ENCODE measurements at regions not wholly inside any gene's neighbourhood (a gene's known extent, or its start where the extent isn't known, plus 50 kb on each side); places are given as distances from the start of the nearest gene placed in this dataset.
A peak's percentile ranks its signal among the peaks of the same experiment; 100 is the strongest.

DNA sequence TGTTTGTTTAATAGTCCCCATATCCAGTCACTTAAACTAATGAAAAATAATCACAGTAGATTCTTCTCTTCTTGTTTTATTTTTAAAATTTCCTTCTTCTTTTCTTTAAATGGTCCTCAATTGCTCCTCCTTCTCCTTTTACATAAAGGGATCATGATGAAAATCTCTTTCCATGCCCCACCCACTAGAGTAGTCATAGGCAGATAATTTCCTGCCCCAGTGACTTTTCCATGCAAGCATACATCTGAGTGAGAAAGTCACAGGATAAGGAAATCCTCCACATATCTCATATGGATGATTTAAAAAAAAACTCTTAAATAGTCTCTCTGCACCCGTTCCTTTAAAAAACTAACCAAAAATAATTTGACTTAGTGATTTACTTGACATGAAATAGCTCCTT lies 552.3 kb upstream of the SETBP1 start:
- no peak for DNase-seq (ENCODE audit: low spot score)
- H3K36me3 Mint-ChIP-seq (ENCODE audit: low read depth): no peaks in the 10 kb centered on the region
- TF ChIP-seq CTCF (IDR thresholded peaks at IDR 0.05): no peak
- no peaks in the 10 kb centered on the region for H3K9me3 Mint-ChIP-seq (ENCODE audit: low read depth)
- no peak overlapping the region for H3K27ac Mint-ChIP-seq (ENCODE audit: unreplicated experiment)
- no peaks in the 10 kb centered on the region for H3K27me3 Mint-ChIP-seq (ENCODE audit: low read depth)
- H3K4me1 Mint-ChIP-seq (ENCODE audit: low read depth): peaks cover 18% of the 10 kb centered on the region
- no peak overlapping the region for H3K4me3 Mint-ChIP-seq (ENCODE audit: unreplicated experiment)

DNA sequence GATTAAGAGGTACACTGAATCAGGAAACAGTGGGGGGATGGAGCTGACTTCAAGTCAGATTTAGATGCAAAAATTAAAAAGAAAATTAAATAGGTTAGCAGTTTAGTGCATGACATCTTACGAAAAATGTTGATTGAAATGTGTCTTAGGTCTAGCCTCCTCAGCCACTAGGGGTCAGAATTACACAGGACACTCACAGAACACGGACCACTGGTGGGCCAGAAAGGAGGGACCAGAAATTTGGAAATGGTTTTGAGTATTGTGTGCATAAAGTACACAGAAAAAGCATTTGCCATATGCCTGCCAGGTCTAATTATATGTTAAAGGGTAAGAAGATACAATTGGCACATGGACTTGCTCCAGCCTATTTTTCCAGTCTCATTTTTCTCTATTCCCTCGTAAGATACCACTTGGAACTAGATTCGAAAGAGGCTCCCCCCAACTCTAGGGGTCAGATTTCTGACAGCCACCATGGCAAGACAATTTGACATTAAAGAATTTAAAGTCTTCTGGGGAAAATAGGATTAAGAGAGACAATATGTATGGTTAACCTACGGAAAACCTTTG lies 550.2 kb upstream of the SETBP1 start:
- H3K27me3 Mint-ChIP-seq (ENCODE audit: low read depth): no peaks in the 10 kb centered on the region
- DNase-seq (ENCODE audit: low spot score): no peak
- no peak overlapping the region for H3K4me3 Mint-ChIP-seq (ENCODE audit: unreplicated experiment)
- no peaks in the 10 kb centered on the region for H3K36me3 Mint-ChIP-seq (ENCODE audit: low read depth)
- H3K27ac Mint-ChIP-seq (ENCODE audit: unreplicated experiment): no peak overlapping the region
- peak; percentile 96 for TF ChIP-seq CTCF (IDR thresholded peaks at IDR 0.05)
- H3K9me3 Mint-ChIP-seq (ENCODE audit: low read depth): no peaks in the 10 kb centered on the region
- H3K4me1 Mint-ChIP-seq (ENCODE audit: low read depth): peaks cover 26% of the 10 kb centered on the region

GRCh38 chr18:44133483-44133882 lies 547.2 kb upstream of the SETBP1 start:
- TF ChIP-seq CTCF (IDR thresholded peaks at IDR 0.05): no peak
- DNase-seq (ENCODE audit: low spot score): no peak
- no peak overlapping the region for H3K27ac Mint-ChIP-seq (ENCODE audit: unreplicated experiment)
- H3K27me3 Mint-ChIP-seq (ENCODE audit: low read depth): no peaks in the 10 kb centered on the region
- H3K9me3 Mint-ChIP-seq (ENCODE audit: low read depth): peaks cover 11% of the 10 kb centered on the region
- H3K4me1 Mint-ChIP-seq (ENCODE audit: low read depth): peaks cover 23% of the 10 kb centered on the region
- H3K4me3 Mint-ChIP-seq (ENCODE audit: unreplicated experiment): no peak overlapping the region
- peaks cover 4% of the 10 kb centered on the region for H3K36me3 Mint-ChIP-seq (ENCODE audit: low read depth)

DNA sequence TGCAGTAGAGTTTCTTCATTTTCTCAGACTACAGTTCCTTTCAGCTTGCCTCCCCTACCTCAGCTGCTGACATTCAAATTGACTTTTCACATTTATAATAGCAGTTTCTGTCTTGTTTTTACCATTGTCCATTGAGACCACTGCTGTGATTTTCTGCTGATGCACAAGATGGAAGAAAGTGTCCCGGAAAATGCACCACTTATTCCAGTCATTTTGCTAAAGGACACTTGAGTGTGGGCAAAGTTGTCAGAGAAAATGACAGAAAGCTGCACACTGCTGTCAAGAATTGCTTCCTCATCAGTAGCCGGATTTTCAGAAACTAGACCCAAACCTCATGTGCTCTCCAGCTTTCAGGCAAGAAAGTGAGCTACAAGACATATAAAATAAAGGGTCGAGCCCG lies 546.2 kb upstream of the SETBP1 start:
- DNase-seq (ENCODE audit: low spot score): no peak
- Mint-ChIP-seq H3K4me3 (ENCODE audit: unreplicated experiment) (no peak overlapping the region), H3K27me3 (ENCODE audit: low read depth) (no peaks in the 10 kb centered on the region), H3K36me3 (ENCODE audit: low read depth) (peaks cover 4% of the 10 kb centered on the region), H3K27ac (ENCODE audit: unreplicated experiment) (no peak overlapping the region), H3K9me3 (ENCODE audit: low read depth) (peaks cover 11% of the 10 kb centered on the region), H3K4me1 (ENCODE audit: low read depth) (peaks cover 19% of the 10 kb centered on the region)
- TF ChIP-seq CTCF (IDR thresholded peaks at IDR 0.05): no peak

GRCh38 chr18:44135741-44136140 lies 544.9 kb upstream of the SETBP1 start:
- DNase-seq (ENCODE audit: low spot score): no peak
- H3K4me1 Mint-ChIP-seq (ENCODE audit: low read depth): peaks cover 22% of the 10 kb centered on the region

More at GRCh38 chr18:44135741-44136140, 544.9 kb upstream of the SETBP1 start:
- no peak overlapping the region for H3K27ac Mint-ChIP-seq (ENCODE audit: unreplicated experiment)
- no peak overlapping the region for H3K4me3 Mint-ChIP-seq (ENCODE audit: unreplicated experiment)
- peaks cover 4% of the 10 kb centered on the region for H3K36me3 Mint-ChIP-seq (ENCODE audit: low read depth)
- no peaks in the 10 kb centered on the region for H3K27me3 Mint-ChIP-seq (ENCODE audit: low read depth)
- TF ChIP-seq CTCF (IDR thresholded peaks at IDR 0.05): no peak
- H3K9me3 Mint-ChIP-seq (ENCODE audit: low read depth): peaks cover 11% of the 10 kb centered on the region

Measured in chondrocyte (in vitro differentiated cells).